ENCODE measurements at regions not wholly inside any gene's neighbourhood (a gene's known extent, or its start where the extent isn't known, plus 50 kb on each side); places are given as distances from the start of the nearest gene placed in this dataset.

DNA sequence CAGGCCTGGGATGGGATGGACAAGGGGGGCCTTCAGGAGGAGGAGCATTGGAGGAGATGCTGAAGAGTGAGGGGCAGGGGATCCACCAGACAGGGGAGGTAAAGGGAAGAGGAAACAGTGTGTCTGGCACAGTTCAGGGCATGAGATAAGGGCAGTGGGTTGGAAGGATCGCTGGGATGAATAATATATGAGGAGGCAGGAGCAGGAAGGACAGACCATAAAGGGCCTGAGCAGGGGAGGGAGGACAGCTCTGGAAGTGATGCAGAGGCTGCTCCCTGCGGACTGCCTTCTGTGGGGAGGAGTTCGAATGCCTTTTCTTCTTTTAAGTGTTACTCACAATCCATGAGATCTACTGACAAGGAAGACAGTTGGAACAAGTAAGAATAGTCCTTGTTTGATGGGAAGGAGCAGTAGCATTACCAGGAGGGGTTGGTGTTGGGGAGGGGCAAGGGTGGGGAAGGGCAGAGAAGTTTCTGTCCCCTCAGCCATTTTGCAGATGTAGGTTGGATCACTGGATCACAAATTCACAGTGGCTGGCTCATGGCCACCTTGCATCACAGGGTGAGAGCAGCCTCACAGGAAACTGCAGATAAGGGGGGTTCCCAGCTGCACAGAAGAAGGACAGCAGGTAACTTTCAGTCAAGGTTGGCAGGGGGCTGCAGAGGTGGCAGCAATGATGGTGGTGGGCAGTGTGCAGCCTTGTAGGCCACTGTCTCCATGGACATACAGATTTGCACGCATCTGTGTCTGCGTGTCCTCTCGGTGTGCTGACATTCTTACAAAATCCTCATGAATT is 91.9 kb upstream of the SNRPN start:
- Histone ChIP-seq H3K27ac (ENCODE audit: low read length in 2 of 2) (no peak overlapping the region), H3K79me2 (ENCODE audit: control insufficient read depth, insufficient read depth, low read length) (no peaks in the 10 kb centered on the region), H3K4me3 (ENCODE audit: control extremely low read depth in 1 of 5, extremely low read depth in 1 of 5, insufficient read depth in 1 of 5, low read depth in 2 of 5, low read length in 4 of 5) (no peak overlapping the region), H3K27me3 (replicated peaks in 1 of 4; ENCODE audit: control extremely low read depth in 1 of 4, control insufficient read depth in 3 of 4, insufficient read depth in 4 of 4, low read length in 3 of 4) (peaks cover 0 to under 1% (median 0%) of the 10 kb centered on the region in 4 experiments), H3K9me3 (ENCODE audit: control extremely low read depth in 1 of 3, control insufficient read depth in 2 of 3, insufficient read depth in 1 of 3, low read length in 2 of 3) (peaks cover under 1 to 3% (median 1%) of the 10 kb centered on the region in 3 donors), H3K4me2 (replicated peaks; ENCODE audit: low read depth, low read length, poor library complexity, severe bottlenecking) (no peak overlapping the region), H3K9ac (ENCODE audit: low read length) (no peak overlapping the region), H3K36me3 (replicated peaks in 1 of 2; ENCODE audit: control extremely low read depth in 1 of 2, control insufficient read depth in 1 of 2, extremely low read depth in 1 of 2, insufficient read depth in 2 of 2, low read length in 1 of 2) (no peaks in the 10 kb centered on the region), H3K4me1 (ENCODE audit: control insufficient read depth in 2 of 2, insufficient read depth in 2 of 2, low read length in 2 of 2) (no peaks in the 10 kb centered on the region), H2AFZ (ENCODE audit: insufficient read depth, low read depth, low read length, poor library complexity, severe bottlenecking) (no peak overlapping the region), H4K20me1 (ENCODE audit: control insufficient read depth, insufficient read depth, low read length, poor library complexity, severe bottlenecking) (no peaks in the 10 kb centered on the region)
- Mint-ChIP-seq H3K27ac (no peak overlapping the region), H3K4me3 (no peak overlapping the region), H3K27me3 (no peaks in the 10 kb centered on the region), H3K4me1 (no peaks in the 10 kb centered on the region), H3K9me3 (ENCODE audit: insufficient read depth) (peaks cover 9% of the 10 kb centered on the region)
- 68% methylated on average over 3 of the region's 6 CpGs for WGBS (ENCODE audit: insufficient coverage)
- intact Hi-C loops (cut with micrococcal nuclease), result no loop called here
- ChIA-PET CTCF (no interaction called here), POLR2A (no interaction called here)
- ATAC-seq (ENCODE audit: low read depth), result no peak
- DNase-seq, result no peak
- TF ChIP-seq, protein P1, sequence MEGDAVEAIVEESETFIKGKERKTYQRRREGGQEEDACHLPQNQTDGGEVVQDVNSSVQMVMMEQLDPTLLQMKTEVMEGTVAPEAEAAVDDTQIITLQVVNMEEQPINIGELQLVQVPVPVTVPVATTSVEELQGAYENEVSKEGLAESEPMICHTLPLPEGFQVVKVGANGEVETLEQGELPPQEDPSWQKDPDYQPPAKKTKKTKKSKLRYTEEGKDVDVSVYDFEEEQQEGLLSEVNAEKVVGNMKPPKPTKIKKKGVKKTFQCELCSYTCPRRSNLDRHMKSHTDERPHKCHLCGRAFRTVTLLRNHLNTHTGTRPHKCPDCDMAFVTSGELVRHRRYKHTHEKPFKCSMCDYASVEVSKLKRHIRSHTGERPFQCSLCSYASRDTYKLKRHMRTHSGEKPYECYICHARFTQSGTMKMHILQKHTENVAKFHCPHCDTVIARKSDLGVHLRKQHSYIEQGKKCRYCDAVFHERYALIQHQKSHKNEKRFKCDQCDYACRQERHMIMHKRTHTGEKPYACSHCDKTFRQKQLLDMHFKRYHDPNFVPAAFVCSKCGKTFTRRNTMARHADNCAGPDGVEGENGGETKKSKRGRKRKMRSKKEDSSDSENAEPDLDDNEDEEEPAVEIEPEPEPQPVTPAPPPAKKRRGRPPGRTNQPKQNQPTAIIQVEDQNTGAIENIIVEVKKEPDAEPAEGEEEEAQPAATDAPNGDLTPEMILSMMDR (IDR thresholded peaks at IDR 0.05), result no peak
- no peak for TF ChIP-seq EZH2 (IDR thresholded peaks at IDR 0.05; ENCODE audit: borderline replicate concordance, insufficient read depth, low read depth, low read length, poor library complexity, severe bottlenecking)

DNA sequence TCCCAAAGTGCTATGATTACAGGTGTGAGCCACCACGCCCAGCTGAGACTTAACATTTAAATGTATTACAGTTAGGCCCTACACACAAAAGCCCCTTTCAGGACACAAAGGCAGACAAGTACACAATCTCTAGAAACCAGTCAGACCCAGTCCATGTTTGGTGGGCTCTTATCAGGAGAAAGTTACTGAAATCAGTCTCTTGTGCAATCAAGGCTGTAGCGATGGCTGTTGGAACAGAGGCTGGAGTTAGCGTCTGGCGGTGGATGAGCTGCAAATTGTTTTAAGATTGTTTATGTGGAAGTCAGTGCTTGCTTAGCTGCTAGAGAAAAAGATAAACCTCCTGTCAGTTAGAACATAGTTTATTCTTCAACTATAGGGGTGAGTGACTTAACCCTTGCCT is 89.5 kb upstream of the SNRPN start:
- Histone ChIP-seq H4K20me1 (ENCODE audit: control insufficient read depth, insufficient read depth, low read length, poor library complexity, severe bottlenecking) (no peaks in the 10 kb centered on the region), H3K9me3 (ENCODE audit: control extremely low read depth in 1 of 3, control insufficient read depth in 2 of 3, insufficient read depth in 1 of 3, low read length in 2 of 3) (peaks cover 0 to 8% (median under 1%) of the 10 kb centered on the region in 3 donors), H2AFZ (ENCODE audit: insufficient read depth, low read depth, low read length, poor library complexity, severe bottlenecking) (no peak overlapping the region), H3K4me2 (replicated peaks; ENCODE audit: low read depth, low read length, poor library complexity, severe bottlenecking) (no peak overlapping the region), H3K27ac (ENCODE audit: low read length in 2 of 2) (no peak overlapping the region), H3K4me1 (ENCODE audit: control insufficient read depth in 2 of 2, insufficient read depth in 2 of 2, low read length in 2 of 2) (no peaks in the 10 kb centered on the region), H3K4me3 (ENCODE audit: control extremely low read depth in 1 of 5, extremely low read depth in 1 of 5, insufficient read depth in 1 of 5, low read depth in 2 of 5, low read length in 4 of 5) (no peak overlapping the region), H3K9ac (ENCODE audit: low read length) (no peak overlapping the region), H3K36me3 (replicated peaks in 1 of 2; ENCODE audit: control extremely low read depth in 1 of 2, control insufficient read depth in 1 of 2, extremely low read depth in 1 of 2, insufficient read depth in 2 of 2, low read length in 1 of 2) (no peaks in the 10 kb centered on the region), H3K27me3 (replicated peaks in 1 of 4; ENCODE audit: control extremely low read depth in 1 of 4, control insufficient read depth in 3 of 4, insufficient read depth in 4 of 4, low read length in 3 of 4) (no peaks in the 10 kb centered on the region), H3K79me2 (ENCODE audit: control insufficient read depth, insufficient read depth, low read length) (no peaks in the 10 kb centered on the region)
- POLR2A ChIA-PET, result no interaction called here
- intact Hi-C loops (cut with micrococcal nuclease), result no loop called here
- TF ChIP-seq, protein P1 (IDR thresholded peaks at IDR 0.05), result no peak
- no peak for TF ChIP-seq EZH2 (IDR thresholded peaks at IDR 0.05; ENCODE audit: borderline replicate concordance, insufficient read depth, low read depth, low read length, poor library complexity, severe bottlenecking)
- no peaks in the 10 kb centered on the region for H3K27me3 Mint-ChIP-seq
- CTCF ChIA-PET, result no interaction called here
- no peaks in the 10 kb centered on the region for H3K4me1 Mint-ChIP-seq
- H3K27ac Mint-ChIP-seq, result no peak overlapping the region
- no peak for ATAC-seq (ENCODE audit: low read depth)
- 100% methylated on average over 3 of the region's 4 CpGs for WGBS (ENCODE audit: insufficient coverage)
- no peak for DNase-seq
- H3K4me3 Mint-ChIP-seq, result no peak overlapping the region
- peaks cover 9% of the 10 kb centered on the region for H3K9me3 Mint-ChIP-seq (ENCODE audit: insufficient read depth)
